ENCODE measurements at regions not wholly inside any gene's neighbourhood (a gene's known extent, or its start where the extent isn't known, plus 50 kb on each side); places are given as distances from the start of the nearest gene placed in this dataset.

DNA sequence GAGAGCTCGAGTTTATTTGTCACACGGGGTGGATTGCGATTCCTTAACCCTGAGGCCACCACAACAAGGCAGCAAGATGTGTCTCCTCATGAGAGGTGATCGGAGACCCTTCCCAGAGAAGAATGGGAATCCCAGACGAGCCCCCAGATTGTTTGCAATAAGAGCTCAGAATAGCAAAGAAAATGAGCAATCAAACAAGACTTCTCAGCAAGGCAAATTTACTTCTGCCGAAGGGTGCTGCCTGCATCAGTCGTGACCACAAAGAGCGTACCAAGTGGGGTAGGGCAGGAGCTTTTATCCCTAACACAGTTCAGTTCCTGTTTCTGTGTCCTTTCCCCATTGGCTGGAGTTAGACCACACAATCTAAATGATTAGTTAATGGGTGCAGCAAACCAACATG, 237.5 kb upstream of the SYT4 start:
- TF ChIP-seq, protein P1, sequence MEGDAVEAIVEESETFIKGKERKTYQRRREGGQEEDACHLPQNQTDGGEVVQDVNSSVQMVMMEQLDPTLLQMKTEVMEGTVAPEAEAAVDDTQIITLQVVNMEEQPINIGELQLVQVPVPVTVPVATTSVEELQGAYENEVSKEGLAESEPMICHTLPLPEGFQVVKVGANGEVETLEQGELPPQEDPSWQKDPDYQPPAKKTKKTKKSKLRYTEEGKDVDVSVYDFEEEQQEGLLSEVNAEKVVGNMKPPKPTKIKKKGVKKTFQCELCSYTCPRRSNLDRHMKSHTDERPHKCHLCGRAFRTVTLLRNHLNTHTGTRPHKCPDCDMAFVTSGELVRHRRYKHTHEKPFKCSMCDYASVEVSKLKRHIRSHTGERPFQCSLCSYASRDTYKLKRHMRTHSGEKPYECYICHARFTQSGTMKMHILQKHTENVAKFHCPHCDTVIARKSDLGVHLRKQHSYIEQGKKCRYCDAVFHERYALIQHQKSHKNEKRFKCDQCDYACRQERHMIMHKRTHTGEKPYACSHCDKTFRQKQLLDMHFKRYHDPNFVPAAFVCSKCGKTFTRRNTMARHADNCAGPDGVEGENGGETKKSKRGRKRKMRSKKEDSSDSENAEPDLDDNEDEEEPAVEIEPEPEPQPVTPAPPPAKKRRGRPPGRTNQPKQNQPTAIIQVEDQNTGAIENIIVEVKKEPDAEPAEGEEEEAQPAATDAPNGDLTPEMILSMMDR (IDR thresholded peaks at IDR 0.05), result no peak
- no peak for TF ChIP-seq EP300 (IDR thresholded peaks at IDR 0.05)
- TF ChIP-seq POLR2A (IDR thresholded peaks at IDR 0.05), result no peak
